SK-N-MC (cell line): ENCODE measurements at regions not wholly inside any gene's neighbourhood (a gene's known extent, or its start where the extent isn't known, plus 50 kb on each side); places are given as distances from the start of the nearest gene placed in this dataset.

Source experiments
- EZH2 ChIP-seq: fragments of 200-600 bp; sonication (generic); IDR thresholded peaks from one replicate; pipeline ENCODE4 v1.6.1; 2017; ENCODE audit warnings: antibody characterized with exemption
- POLR2AphosphoS5 ChIP-seq: IDR thresholded peaks from 2 replicates; pipeline ENCODE4 v1.6.1; 2012; ENCODE audit warnings: mild to moderate bottlenecking, low read depth, low read length, borderline replicate concordance

GRCh38 chr3:115361806-115362205 is 214.7 kb upstream of the ZBTB20 start:
- TF ChIP-seq POLR2AphosphoS5 (no peak), EZH2 (no peak)
